Lung (tissue), 11 donors: ENCODE measurements at regions not wholly inside any gene's neighbourhood (a gene's known extent, or its start where the extent isn't known, plus 50 kb on each side); places are given as distances from the start of the nearest gene placed in this dataset.

Experiments
- ATAC-seq: fragments of 200-7000 bp; cut with Tn5 transposase; one replicate; pipeline ENCODE4 v1.9.1; 2020; ENCODE audit warnings: moderate number of reproducible peaks; ENCODE audit not compliant: insufficient read depth, low FRiP score
- DNase-seq, 3 donors: peaks; one replicate each; pipeline ENCODE4 v3.0.0-alpha.2; 2013 to 2017
- H3K27ac ChIP-seq, 2 donors: one replicate each; pipeline ENCODE4 v1.5.1; 2013; ENCODE audit warnings: mild to moderate bottlenecking in 2 of 2, moderate library complexity in 2 of 2, control low read depth in 1 of 2, inconsistent platforms in 1 of 2, low read depth in 1 of 2, low read length in 1 of 2
- H3K27me3 ChIP-seq, 3 donors: one replicate each; pipeline ENCODE4 v1.5.1; 2013; ENCODE audit warnings: low read length in 2 of 3; ENCODE audit not compliant: control insufficient read depth in 3 of 3, insufficient read depth in 3 of 3
- H3K36me3 ChIP-seq, 4 donors: one replicate each; pipeline ENCODE4 v1.5.1; 2013; ENCODE audit warnings: low read length in 4 of 4, mild to moderate bottlenecking in 1 of 4, moderate library complexity in 1 of 4; ENCODE audit not compliant: control insufficient read depth in 4 of 4, insufficient read depth in 4 of 4
- H3K4me1 ChIP-seq, 5 donors: one replicate each; pipeline ENCODE4 v1.5.1; 2013; ENCODE audit warnings: low read length in 5 of 5, mild to moderate bottlenecking in 2 of 5, moderate library complexity in 1 of 5; ENCODE audit not compliant: control insufficient read depth in 5 of 5, insufficient read depth in 5 of 5
- H3K4me3 ChIP-seq: one replicate; pipeline ENCODE4 v1.5.1; 2013; ENCODE audit warnings: mild to moderate bottlenecking, control low read depth, moderate library complexity
- H3K9ac ChIP-seq, 2 donors: one replicate each; pipeline ENCODE4 v1.5.1; 2013; ENCODE audit warnings: low read length in 2 of 2, control low read depth in 1 of 2; ENCODE audit not compliant: insufficient read depth in 1 of 2
- H3K9me3 ChIP-seq, 4 donors: one replicate each; pipeline ENCODE4 v1.5.1; 2013; ENCODE audit warnings: low read length in 3 of 4, mild to moderate bottlenecking in 1 of 4, moderate library complexity in 1 of 4; ENCODE audit not compliant: control insufficient read depth in 4 of 4, insufficient read depth in 3 of 4
- CTCF ChIP-seq: IDR thresholded peaks from 2 replicates; pipeline ENCODE4 v1.5.1; 2012; ENCODE audit warnings: mild to moderate bottlenecking; ENCODE audit errors: control extremely low read depth, extremely low read depth
- WGBS, 2 donors: extraction: QIAGEN DNeasy Blood & Tissue Kit; methylation state at CpG; one replicate each; pipeline ENCODE4 v1.1.7; 2013; 5-methylcytosine and 5-hydroxymethylcytosine counted together
- donor health status: control.
- donor health status: control.
- donor health status: Bipolar disorder and iron deficiency.
- donor health status: healthy.
- donor health status: DM: yes; HTN: yes; CAD: no.

DNA sequence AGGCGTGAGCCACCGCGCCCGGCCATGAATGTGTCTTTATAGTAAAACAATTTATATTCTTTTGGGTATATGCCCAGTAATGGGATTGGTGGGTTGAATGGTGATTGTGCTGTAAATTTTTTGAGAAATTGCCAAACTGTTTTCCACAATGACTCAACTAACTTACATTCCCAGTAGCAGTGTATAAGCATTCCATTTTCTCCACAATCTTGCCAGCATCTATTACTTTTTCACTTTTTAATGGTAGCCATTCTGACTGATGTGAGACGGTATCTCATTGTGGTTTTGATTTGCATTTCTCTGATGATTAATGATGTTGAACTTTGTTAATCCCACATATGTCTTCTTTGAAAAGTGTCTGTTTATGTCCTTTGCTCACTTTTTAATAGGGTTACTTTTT is 1187.9 kb downstream of the XPNPEP1 start:
- Histone ChIP-seq H3K9ac (no peak overlapping the region), H3K27me3 (no peaks in the 10 kb centered on the region), H3K27ac (no peak overlapping the region), H3K4me3 (no peak overlapping the region), H3K9me3 (peaks cover 0 to 3% (median 0%) of the 10 kb centered on the region in 4 donors), H3K4me1 (no peaks in the 10 kb centered on the region), H3K36me3 (no peaks in the 10 kb centered on the region)
- DNase-seq: no peak
- no peak for TF ChIP-seq CTCF
- ATAC-seq: no peak
- WGBS, 2 donors: 89 to 99% methylated on average over 5 of the region's 5 CpGs

GRCh38 chr10:108721874-108722273 is 1201.4 kb downstream of the XPNPEP1 start:
- Histone ChIP-seq H3K27me3 (no peaks in the 10 kb centered on the region), H3K36me3 (no peaks in the 10 kb centered on the region), H3K27ac (no peak overlapping the region), H3K9me3 (peaks cover 0 to 6% (median 3%) of the 10 kb centered on the region in 4 donors), H3K4me1 (no peaks in the 10 kb centered on the region), H3K9ac (no peak overlapping the region), H3K4me3 (no peak overlapping the region)
- DNase-seq (no peak), ATAC-seq (no peak)
- no peak for TF ChIP-seq CTCF
- WGBS, 2 donors: 61 to 83% methylated on average over 1 of the region's 1 CpG

DNA sequence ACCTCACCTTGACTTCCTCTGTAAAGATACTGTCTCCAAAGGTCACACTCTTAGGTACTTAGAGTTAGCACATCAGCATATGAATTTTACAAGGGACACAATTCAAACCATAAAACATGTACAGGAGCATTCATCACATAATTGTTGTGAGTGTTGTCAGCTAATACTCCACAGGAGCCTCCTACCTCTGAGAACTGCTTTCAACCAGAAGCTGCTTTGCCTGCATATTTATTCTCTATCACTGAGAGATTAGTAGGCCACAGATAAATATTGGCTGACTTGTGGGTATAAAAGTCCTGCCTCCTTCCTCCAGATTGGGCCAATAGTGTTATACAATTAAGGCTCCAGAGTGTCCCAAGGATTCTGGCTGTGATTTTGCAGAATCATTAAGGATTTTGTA is 1207.0 kb downstream of the XPNPEP1 start:
- H3K36me3 ChIP-seq: no peaks in the 10 kb centered on the region
- peaks cover 2 to 14% (median 3%) of the 10 kb centered on the region in 4 donors for H3K9me3 ChIP-seq
- no peak overlapping the region for H3K27ac ChIP-seq
- no peak overlapping the region for H3K9ac ChIP-seq
- no peaks in the 10 kb centered on the region for H3K4me1 ChIP-seq
- no peak overlapping the region for H3K4me3 ChIP-seq
- DNase-seq (no peak), ATAC-seq (no peak)
- no peak for TF ChIP-seq CTCF
- no peaks in the 10 kb centered on the region for H3K27me3 ChIP-seq
